H1 (cell line): ENCODE measurements at regions not wholly inside any gene's neighbourhood (a gene's known extent, or its start where the extent isn't known, plus 50 kb on each side); places are given as distances from the start of the nearest gene placed in this dataset.

Source experiments
- CEBPB ChIP-seq: IDR thresholded peaks from 2 replicates; pipeline ENCODE4 v1.6.1; 2012; ENCODE audit warnings: low read depth, low read length
- GABPA ChIP-seq: IDR thresholded peaks from 2 replicates; pipeline ENCODE4 v1.6.1; 2011; ENCODE audit warnings: mild to moderate bottlenecking, low read length, moderate library complexity, borderline replicate concordance; ENCODE audit not compliant: insufficient read depth
- POLR2A ChIP-seq, 2 experiments: IDR thresholded peaks; 1 replicate in 1 of 2; 2 replicates in 1 of 2; pipeline ENCODE4 v1.6.1; 2011; ENCODE audit warnings: low read depth in 2 of 2, low read length in 2 of 2, mild to moderate bottlenecking in 2 of 2; ENCODE audit errors: control extremely low read depth in 1 of 2
- POLR2AphosphoS5 ChIP-seq: IDR thresholded peaks from 2 replicates; pipeline ENCODE4 v1.6.1; 2011; ENCODE audit warnings: low read depth, low read length
- RFX5 ChIP-seq: IDR thresholded peaks from 2 replicates; pipeline ENCODE4 v1.6.1; 2011; ENCODE audit warnings: low read depth, low read length, improper control_type of control experiment, borderline replicate concordance
- RNF2 ChIP-seq: fragments of 200-900, 300-1000 bp; sonication (generic); IDR thresholded peaks from 2 replicates; pipeline ENCODE4 v1.7.1; 2016; ENCODE audit warnings: borderline replicate concordance, low read depth, mild to moderate bottlenecking, antibody characterized with exemption, low read length; ENCODE audit not compliant: poor library complexity, severe bottlenecking; ENCODE audit errors: missing control alignments
- TEAD4 ChIP-seq: IDR thresholded peaks from 2 replicates; pipeline ENCODE4 v1.6.1; 2012; ENCODE audit warnings: low read depth, low read length, inconsistent platforms, mixed read lengths
- TF ChIP-seq, protein P1 (sequence below): IDR thresholded peaks from 2 replicates; pipeline ENCODE4 v1.6.1; 2012; ENCODE audit warnings: inconsistent platforms
- TF ChIP-seq, protein P2 (sequence below), 3 experiments: IDR thresholded peaks; 1 replicate in 2 of 3; 2 replicates in 1 of 3; pipeline versions ENCODE4 v1.5.1 to v1.6.1; 2011; ENCODE audit warnings: low read length in 3 of 3, mild to moderate bottlenecking in 3 of 3, inconsistent platforms in 2 of 3, low read depth in 1 of 3, moderate library complexity in 1 of 3; ENCODE audit not compliant: insufficient read depth in 1 of 3; ENCODE audit errors: control extremely low read depth in 1 of 3
- TF ChIP-seq, protein P3 (sequence below): IDR thresholded peaks from 2 replicates; pipeline ENCODE4 v1.6.1; 2011; ENCODE audit warnings: low read length, improper control_type of control experiment

DNA sequence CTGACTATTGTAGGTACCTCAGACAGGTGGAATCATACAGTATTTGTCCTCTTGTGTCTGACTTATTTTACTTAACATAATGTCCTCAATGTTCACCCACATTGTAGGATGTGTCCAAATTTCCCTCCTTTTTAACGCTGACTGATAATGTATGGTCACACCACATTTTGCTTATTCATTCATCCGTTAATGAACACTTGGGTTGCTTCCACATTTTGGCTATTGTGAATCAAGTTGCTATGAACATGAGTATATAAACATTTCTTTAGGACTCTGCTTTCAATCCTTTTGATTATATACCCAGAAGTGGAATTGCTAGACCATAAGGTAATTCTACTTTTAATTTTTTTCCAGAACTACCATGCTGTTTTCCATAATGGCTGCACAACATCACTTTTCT is 87.0 kb upstream of the NDP start:
- TF ChIP-seq, protein P1, sequence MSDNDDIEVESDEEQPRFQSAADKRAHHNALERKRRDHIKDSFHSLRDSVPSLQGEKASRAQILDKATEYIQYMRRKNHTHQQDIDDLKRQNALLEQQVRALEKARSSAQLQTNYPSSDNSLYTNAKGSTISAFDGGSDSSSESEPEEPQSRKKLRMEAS = no peak
- TF ChIP-seq CEBPB (no peak), RNF2 (no peak), POLR2AphosphoS5 (no peak), POLR2A (IDR thresholded peaks at IDR 0.05; ENCODE audit: control extremely low read depth in 1 of 2, low read depth in 2 of 2, low read length in 2 of 2) (no peak), GABPA (no peak), RFX5 (no peak), TEAD4 (no peak)
- TF ChIP-seq, protein P2, sequence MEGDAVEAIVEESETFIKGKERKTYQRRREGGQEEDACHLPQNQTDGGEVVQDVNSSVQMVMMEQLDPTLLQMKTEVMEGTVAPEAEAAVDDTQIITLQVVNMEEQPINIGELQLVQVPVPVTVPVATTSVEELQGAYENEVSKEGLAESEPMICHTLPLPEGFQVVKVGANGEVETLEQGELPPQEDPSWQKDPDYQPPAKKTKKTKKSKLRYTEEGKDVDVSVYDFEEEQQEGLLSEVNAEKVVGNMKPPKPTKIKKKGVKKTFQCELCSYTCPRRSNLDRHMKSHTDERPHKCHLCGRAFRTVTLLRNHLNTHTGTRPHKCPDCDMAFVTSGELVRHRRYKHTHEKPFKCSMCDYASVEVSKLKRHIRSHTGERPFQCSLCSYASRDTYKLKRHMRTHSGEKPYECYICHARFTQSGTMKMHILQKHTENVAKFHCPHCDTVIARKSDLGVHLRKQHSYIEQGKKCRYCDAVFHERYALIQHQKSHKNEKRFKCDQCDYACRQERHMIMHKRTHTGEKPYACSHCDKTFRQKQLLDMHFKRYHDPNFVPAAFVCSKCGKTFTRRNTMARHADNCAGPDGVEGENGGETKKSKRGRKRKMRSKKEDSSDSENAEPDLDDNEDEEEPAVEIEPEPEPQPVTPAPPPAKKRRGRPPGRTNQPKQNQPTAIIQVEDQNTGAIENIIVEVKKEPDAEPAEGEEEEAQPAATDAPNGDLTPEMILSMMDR (IDR thresholded peaks at IDR 0.05; ENCODE audit: control extremely low read depth in 1 of 3, insufficient read depth in 1 of 3, low read depth in 1 of 3, low read length in 3 of 3) = no peak
- TF ChIP-seq, protein P3, sequence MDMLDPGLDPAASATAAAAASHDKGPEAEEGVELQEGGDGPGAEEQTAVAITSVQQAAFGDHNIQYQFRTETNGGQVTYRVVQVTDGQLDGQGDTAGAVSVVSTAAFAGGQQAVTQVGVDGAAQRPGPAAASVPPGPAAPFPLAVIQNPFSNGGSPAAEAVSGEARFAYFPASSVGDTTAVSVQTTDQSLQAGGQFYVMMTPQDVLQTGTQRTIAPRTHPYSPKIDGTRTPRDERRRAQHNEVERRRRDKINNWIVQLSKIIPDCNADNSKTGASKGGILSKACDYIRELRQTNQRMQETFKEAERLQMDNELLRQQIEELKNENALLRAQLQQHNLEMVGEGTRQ = no peak
